ENCODE measurements at regions not wholly inside any gene's neighbourhood (a gene's known extent, or its start where the extent isn't known, plus 50 kb on each side); places are given as distances from the start of the nearest gene placed in this dataset.

GRCh38 chr12:3994500-3994899 is 121.3 kb upstream of the PARP11 start:
- Mint-ChIP-seq H3K9me3 (no peaks in the 10 kb centered on the region), H3K27me3 (ENCODE audit: insufficient read depth, low read depth, poor library complexity) (peaks cover 16% of the 10 kb centered on the region), H3K27ac (no peak overlapping the region), H3K36me3 (ENCODE audit: low read depth) (no peaks in the 10 kb centered on the region), H3K4me1 (peaks cover 10% of the 10 kb centered on the region), H3K4me3 (no peak overlapping the region)
- ATAC-seq (no peak), DNase-seq (ENCODE audit: low spot score) (no peak)
- H4K20me1 ChIP-seq (replicated peaks; ENCODE audit: insufficient read depth) = no peaks in the 10 kb centered on the region
- no peaks in the 10 kb centered on the region for H3K27me3 ChIP-seq (ENCODE audit: insufficient read depth)
- peaks cover 16% of the 10 kb centered on the region; the same call in 1 of the 2 replicates for H3K9me2 ChIP-seq (ENCODE audit: insufficient read depth)
- TF ChIP-seq EZH2 (IDR thresholded peaks at IDR 0.05; ENCODE audit: low read depth, unreplicated experiment) (no peak), STAT1 (IDR thresholded peaks at IDR 0.05; ENCODE audit: unreplicated experiment) (no peak), EZH2phosphoT487 (IDR thresholded peaks at IDR 0.05; ENCODE audit: unreplicated experiment) (no peak), CTCF (conservative IDR thresholded peaks at IDR 0.05; ENCODE audit: low read depth in 2 of 2) (no peak), ETS1 (IDR thresholded peaks at IDR 0.05) (no peak), CREB1 (CRISPR knock-in tag; IDR thresholded peaks at IDR 0.05; ENCODE audit: low read depth) (no peak), JUNB (IDR thresholded peaks at IDR 0.05; ENCODE audit: unreplicated experiment) (no peak), ZNF114 (CRISPR knock-in tag; IDR thresholded peaks at IDR 0.05) (no peak), ZNF462 (CRISPR knock-in tag; IDR thresholded peaks at IDR 0.05) (no peak), ZNF331 (CRISPR knock-in tag; IDR thresholded peaks at IDR 0.05; ENCODE audit: low read depth) (no peak), POLR2AphosphoS5 (IDR thresholded peaks at IDR 0.05; ENCODE audit: low read depth) (no peak), NANOG (IDR thresholded peaks at IDR 0.05; ENCODE audit: borderline replicate concordance) (no peak), REST (IDR thresholded peaks at IDR 0.05; ENCODE audit: unreplicated experiment) (no peak)
- no peak overlapping the region for H3K27ac ChIP-seq (ENCODE audit: low read depth)
- no peak overlapping the region for H3K4me2 ChIP-seq
- no peak overlapping the region for H3K4me3 ChIP-seq
- H2AFZ ChIP-seq = no peak overlapping the region
- no peaks in the 10 kb centered on the region for H3F3A ChIP-seq (replicated peaks; ENCODE audit: low read depth)
- no peaks in the 10 kb centered on the region for H3K79me2 ChIP-seq (replicated peaks; ENCODE audit: insufficient read depth)
- H3K36me3 ChIP-seq (ENCODE audit: insufficient read depth) = no peaks in the 10 kb centered on the region
- peaks cover 4% of the 10 kb centered on the region; the same call in 1 of the 2 replicates for H3K4me1 ChIP-seq (ENCODE audit: insufficient read depth)

Data from GM23338 (cell line).